SH-SY5Y (cell line): ENCODE measurements at regions not wholly inside any gene's neighbourhood (a gene's known extent, or its start where the extent isn't known, plus 50 kb on each side); places are given as distances from the start of the nearest gene placed in this dataset.

Experiments
- GATA2 ChIP-seq: IDR thresholded peaks from 2 replicates; pipeline ENCODE4 v1.6.1; 2011; ENCODE audit warnings: mild to moderate bottlenecking, low read depth, low read length
- GATA3 ChIP-seq: IDR thresholded peaks from 2 replicates; pipeline ENCODE4 v1.6.1; 2011; ENCODE audit warnings: low read depth, mild to moderate bottlenecking, low read length, moderate library complexity

DNA sequence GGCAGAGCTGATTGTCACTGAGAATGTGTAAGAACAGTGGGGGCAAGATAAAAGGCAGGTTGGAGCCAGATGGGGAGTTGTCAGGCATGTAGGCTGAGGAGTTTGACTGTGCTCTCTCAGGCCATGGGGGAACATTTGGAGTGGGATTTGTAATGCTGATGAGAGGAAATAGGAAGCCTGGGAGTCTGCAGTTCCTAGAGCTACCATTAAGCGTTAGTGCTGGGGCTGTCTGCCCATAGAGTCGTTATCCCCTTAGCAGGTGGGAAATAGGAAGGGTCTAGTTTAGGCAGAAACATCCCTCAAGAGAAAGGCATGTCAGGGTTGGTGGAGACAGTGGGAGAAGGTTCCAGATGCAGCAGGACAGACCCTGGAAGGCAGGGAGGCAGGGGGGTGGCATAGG is 75.5 kb downstream of the RPS24 start:
- TF ChIP-seq GATA2: no peak
- no peak for TF ChIP-seq GATA3

DNA sequence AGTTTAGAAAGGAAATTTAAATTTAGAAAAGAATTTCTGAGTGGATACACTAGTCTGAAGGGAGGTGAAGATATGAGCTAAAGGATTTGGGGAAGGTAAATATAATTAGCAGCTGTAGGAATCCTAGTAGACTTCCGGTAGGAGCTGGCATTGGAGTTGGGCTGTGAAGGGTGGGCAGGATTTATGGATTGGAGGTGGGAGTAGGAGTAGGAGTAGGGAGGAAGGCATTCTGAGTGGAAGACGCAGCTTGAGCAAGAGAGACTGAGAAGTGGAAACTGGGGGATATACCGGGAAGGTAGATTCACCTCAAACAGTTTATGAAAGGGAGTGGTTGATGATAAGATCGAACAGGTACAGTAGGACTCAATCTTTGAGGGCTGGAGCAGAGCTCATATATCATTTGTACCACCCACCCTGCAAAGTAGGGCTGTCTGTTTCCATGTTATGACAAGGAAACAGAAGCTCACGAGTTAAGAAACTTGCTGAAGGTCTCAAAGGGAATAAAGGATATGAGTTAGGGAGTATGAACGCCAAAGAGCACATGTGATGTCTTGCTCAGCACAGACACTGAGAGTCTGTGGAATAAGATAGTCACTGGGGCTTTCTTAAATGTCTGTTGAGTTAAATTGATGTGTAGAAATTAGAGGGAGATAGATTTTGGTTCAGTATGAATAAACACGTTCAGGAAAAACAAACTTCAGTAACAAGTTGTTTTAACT is 81.6 kb downstream of the RPS24 start:
- TF ChIP-seq GATA2 (no peak), GATA3 (no peak)

DNA sequence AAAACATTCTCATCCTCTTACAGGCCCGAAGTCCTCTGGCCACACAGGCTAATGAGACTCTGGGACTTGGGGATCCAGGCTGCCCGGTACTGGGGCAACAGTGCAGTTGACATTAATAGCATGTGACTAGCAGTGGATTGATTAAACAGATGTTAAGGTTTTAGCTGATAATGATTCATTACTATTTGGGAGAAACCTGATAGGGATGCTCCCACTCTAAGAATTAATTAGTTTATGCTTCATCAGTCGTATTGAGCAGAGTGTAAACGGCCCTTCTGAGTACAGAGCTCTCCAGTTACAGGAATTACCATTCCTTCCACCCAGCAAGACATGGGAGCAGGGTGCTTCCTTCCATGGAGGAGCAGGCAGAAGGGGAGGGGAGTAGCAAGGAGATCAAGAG is 82.7 kb downstream of the RPS24 start:
- TF ChIP-seq GATA3 (no peak), GATA2 (no peak)

DNA sequence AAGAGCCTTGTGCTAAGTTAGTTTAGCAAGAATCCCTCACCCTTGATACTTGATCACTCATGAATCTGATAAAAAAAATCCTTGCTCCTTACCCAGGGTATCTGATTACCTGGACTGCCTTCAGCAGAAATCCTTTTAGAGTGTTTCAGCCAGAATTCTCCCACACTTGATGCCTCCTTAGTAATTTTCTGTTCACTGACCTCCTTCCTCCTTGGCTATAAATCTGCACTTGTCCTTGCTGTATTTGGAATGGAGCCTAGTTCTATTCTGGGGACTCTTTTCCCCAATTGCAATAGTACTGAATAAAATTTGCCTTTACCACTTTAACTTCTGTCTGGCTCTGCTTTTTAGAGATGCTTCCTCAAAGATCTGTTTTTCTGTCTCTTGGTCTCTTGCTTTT is 84.9 kb downstream of the RPS24 start:
- TF ChIP-seq GATA3: no peak
- no peak for TF ChIP-seq GATA2

DNA sequence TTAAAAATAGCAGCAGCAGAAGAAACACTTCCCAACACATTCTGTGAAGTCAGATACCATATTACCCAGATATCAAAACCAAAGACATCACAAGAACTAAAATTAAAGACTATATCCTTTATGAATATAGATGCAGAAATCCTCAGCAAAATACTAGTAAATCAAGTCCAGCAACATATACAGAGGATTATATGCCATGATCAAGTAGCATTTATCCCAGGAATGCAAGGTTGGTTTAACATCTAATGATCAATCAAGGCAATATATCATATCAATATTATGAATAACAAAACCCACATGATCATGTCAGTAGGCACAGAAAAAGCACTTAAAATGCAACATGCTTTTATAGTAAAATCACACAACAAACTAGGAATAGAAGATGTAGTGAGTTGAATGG is 88.1 kb downstream of the RPS24 start:
- TF ChIP-seq GATA3 (no peak), GATA2 (no peak)

DNA sequence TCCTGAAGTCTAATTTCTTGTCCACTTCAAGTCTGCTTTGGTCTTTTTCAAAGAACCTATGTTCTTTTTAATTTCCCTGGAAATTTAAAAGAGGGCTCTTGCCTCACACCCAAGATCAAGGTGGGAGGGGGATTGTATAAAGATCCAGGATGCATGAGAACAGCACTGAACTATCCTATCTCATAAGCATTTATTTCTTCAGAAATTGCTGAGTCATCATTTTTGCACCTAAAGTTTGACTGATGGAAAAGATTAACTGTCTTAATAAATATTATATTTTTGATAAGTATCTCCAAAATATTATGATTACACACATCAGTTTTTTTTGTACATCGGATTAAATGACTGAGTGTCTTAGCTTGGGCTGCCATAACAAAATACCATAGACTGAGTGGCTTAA is 90.5 kb downstream of the RPS24 start:
- TF ChIP-seq GATA3 (no peak), GATA2 (no peak)

DNA sequence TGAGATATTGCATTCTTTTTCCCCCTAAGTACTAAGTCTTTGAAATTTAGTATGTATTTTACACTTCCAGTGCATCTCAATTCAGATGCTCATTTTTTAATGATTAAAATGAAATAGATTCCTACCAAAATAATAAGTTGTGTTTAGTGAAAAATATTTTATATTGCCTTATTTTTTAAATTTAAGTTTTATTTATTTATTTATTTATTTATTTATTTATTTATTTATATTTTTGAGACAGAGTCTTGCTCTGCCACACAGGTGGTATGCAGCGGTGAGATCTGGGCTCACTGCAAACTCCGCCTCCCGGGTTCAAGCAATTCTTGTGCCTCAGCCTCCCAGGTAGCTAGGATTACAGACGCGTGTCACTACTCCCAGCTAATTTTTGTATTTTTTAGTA is 95.5 kb downstream of the RPS24 start:
- TF ChIP-seq GATA3 (no peak), GATA2 (no peak)

DNA sequence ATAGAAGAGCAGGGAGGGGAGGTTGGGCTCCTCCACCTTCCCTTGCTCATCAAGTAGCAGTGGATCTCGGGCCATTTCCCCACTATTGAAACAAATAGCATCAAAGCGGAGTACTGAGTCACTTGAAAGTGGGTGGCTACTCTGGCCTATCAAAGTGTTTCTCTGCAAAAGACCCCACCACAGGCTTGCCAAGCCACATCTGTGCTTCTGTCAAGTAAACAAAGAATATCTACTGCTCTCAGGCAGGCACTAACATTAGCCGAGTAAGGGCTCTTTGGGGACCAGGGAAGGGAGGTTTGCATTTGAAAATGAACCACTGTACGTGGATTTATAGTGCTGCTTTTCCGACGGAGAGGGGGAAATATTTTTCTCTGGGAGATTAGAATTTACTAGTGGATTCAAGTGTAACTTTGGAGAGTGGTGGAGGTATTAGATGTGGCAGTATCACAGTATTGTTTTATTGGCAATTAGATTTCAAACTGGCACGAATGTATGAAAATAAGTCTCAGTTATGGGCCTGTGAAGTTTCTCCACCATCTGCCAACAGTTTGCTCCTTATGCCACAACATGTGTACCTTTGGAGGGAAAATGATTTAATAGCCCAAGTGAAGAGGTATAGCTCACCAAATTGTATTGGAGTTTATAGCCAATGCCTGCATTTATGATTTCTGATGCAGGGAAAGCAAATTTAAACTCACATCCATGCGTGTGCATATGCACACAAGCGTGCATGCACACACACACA is 97.5 kb downstream of the RPS24 start:
- TF ChIP-seq GATA2 (no peak), GATA3 (no peak)

DNA sequence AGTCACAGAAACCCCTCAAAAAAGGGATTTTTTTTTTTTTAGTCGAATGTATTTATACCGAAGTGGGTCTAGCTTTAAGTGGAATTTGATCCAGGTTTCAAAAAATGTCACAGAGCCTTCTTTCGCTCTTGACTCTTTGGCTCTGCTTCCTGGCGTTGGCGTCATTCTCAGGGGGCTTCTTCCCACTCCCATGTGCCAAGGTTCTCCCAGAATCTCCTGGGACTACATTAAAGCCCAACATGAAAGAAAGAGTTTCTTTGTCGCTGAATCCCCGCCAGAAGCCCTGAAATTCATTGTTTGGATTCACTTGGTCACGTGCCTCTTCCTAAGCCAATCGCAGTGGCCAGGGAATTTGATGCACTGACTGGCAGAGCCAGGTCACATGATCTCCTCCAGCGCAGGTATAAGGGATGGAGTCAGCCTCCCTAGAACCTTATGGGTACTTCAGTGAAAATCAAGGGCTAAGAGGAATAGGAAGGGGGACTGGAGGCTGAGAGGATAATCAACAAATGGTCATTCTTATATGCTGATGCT is 101.2 kb downstream of the RPS24 start:
- no peak for TF ChIP-seq GATA3
- no peak for TF ChIP-seq GATA2

DNA sequence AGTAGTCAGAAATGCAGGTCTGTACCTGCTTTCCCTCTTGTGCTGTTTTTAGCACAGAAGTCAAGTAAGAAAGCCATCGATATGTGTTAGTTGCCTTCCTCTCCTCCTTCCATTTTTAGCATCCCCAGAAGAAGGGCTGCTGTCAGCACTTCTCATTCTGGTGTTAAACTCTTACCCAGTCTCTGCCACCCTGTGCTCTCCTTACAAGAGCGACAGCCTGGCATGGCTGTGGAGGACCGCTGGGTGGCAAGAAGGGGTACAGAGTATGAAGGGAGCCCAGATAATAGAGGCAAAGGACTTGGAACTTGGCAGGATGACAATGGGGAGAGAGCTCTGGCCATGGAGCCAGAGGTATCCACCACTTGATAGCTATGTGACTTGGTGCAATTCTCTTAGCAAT is 103.5 kb downstream of the RPS24 start:
- no peak for TF ChIP-seq GATA2
- no peak for TF ChIP-seq GATA3

DNA sequence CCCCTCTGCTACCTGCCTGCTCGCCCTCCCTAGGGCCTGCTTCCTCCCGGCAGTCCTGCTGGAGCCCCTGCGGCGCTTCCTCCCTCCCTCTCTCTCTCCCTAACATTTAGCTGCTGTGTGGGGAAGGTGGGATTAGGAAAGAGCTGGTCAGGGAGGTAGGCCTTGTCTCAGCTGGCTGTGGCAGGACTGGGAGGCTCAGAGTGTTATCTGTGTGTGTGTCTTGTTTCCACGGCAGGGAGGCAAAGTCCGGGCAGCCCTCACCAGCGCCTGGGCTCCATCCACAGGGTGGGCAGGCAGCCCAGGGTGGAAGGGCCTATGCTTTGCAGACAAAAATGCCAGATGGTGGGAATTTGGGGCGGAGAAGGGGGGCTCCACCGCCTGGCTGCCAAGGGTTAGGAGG is 105.7 kb downstream of the RPS24 start:
- TF ChIP-seq GATA2 (no peak), GATA3 (no peak)

DNA sequence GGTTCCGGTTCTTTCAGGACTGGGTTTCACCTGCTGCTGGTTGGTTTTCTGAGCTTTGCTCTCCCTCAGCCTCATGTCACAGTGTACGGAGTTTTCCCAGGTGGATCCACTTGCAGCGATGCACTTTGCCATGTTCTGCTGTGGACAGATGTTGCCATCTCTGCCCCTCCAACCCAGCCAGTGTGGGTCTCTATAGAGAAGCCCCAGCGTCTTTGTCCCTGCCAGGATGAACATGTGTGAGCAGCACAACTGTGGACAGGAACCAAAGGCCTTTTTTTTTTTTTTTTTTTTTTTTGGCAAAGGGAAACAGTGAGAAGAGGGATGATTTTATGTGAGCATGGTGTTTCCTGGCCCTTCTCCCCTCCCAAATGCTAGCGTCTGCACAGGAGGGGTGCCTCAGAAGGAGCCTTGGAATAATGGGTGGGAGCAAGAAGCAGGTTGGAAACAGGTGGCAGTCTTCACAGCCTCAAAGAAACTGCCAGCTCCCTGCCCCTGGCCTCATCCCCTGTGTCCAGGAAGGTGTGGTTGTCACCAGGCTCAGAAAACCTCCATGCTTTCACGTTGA is 106.5 kb downstream of the RPS24 start:
- TF ChIP-seq GATA2 (no peak), GATA3 (no peak)

DNA sequence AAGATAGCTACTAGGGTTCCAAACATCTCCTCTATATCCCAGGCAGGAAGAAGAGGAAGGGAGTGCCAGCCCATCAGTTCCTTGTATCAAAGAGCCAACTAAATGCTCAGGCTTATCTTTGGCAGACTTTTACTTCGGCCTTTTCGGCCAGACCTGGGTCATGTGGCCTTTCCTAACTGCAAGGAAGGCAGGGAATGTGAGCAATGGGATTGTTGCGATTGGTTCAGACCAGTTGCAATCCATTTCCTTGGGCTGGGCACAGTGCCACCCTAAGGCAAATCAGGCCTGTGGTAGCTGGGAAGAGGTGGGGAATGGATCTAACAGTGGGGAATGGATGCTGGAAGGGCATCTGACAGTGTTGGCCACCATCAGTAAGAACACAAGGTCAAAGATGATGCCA is 109.9 kb downstream of the RPS24 start:
- TF ChIP-seq GATA2 (no peak), GATA3 (no peak)

DNA sequence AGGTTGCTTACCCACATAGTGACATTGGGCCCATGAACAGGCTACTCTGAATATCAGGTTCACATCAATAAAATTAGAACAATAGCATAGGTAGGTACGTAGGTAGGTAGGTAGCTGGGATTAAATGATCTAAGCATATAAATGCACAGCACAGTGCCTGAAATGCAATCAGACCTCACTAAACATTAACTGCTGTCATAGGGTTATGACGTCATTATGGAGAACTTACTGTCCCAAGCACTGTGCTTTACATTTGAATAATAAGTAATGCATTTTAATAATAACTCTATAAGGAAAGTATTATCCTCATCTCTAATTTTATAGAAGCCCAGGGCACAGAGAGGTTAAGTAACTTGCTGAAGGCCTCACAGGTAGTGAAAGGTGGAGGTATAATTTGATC is 112.5 kb downstream of the RPS24 start:
- no peak for TF ChIP-seq GATA3
- TF ChIP-seq GATA2: no peak

DNA sequence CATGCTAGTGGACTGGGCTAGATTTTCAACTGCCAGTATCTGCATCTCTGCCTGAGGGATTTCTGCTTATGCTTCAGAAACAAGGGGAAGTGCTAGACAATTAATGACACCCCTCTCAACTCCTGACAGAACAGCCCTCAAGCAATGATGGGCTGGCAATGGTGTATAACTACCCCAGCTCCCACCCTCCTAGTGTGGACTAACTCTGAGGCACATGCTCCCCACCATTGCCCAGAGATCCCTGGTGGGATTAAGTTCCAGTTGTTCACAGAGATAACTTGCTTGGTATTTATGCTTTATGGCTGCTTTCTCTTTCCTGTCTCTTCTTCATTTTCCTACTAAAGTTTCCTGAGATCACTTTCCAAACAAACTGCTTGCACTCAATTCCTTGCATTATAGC is 113.5 kb downstream of the RPS24 start:
- TF ChIP-seq GATA2 (no peak), GATA3 (no peak)
